K562 (cell line): ENCODE measurements at regions not wholly inside any gene's neighbourhood (a gene's known extent, or its start where the extent isn't known, plus 50 kb on each side); places are given as distances from the start of the nearest gene placed in this dataset.

Source experiments
- BCL6 ChIP-seq: fragments of 250-450 bp; sonication (Bioruptor Pico); IDR thresholded peaks from 2 replicates; pipeline ENCODE4 v1.4.0; 2020
- E4F1 ChIP-seq: fragments of 250-450 bp; sonication (Bioruptor Pico); IDR thresholded peaks from 2 replicates; pipeline ENCODE4 v1.5.0; 2021; ENCODE audit warnings: mild to moderate bottlenecking, borderline replicate concordance
- HDAC3 ChIP-seq: fragments of 450-650 bp; IDR thresholded peaks from 2 replicates; pipeline ENCODE4 v1.6.1; 2018; ENCODE audit warnings: borderline replicate concordance, mild to moderate bottlenecking, moderate library complexity; ENCODE audit not compliant: partially characterized antibody
- ILF3 ChIP-seq: fragments of 450-650 bp; IDR thresholded peaks from 2 replicates; pipeline ENCODE4 v1.6.1; 2018; ENCODE audit warnings: antibody characterized with exemption, mild to moderate bottlenecking, moderate library complexity, borderline replicate concordance
- IRF2 ChIP-seq: sonication (generic); formaldehyde crosslinking; IDR thresholded peaks from 2 replicates; pipeline ENCODE4 v1.8.1; 2022; ENCODE audit warnings: mild to moderate bottlenecking, missing genetic modification reagents
- MYC ChIP-seq, 2 experiments: fragments of 250-450 bp in 1 of 2; sonication (Bioruptor Pico) in 1 of 2; IDR thresholded peaks; 2 replicates each; pipeline versions ENCODE4 v1.5.1 to v1.6.1; 2012 to 2021; ENCODE audit warnings: low read depth in 2 of 2, borderline replicate concordance in 1 of 2, improper control_type of control experiment in 1 of 2, low read length in 1 of 2, mild to moderate bottlenecking in 1 of 2, moderate library complexity in 1 of 2
- NCOA2 ChIP-seq, 2 experiments: fragments of 450-650 bp; IDR thresholded peaks; 2 replicates each; pipeline ENCODE4 v1.6.1; 2018; ENCODE audit warnings: mild to moderate bottlenecking in 2 of 2, moderate library complexity in 1 of 2; ENCODE audit not compliant: partially characterized antibody in 2 of 2
- TAF1 ChIP-seq: IDR thresholded peaks from 2 replicates; pipeline ENCODE4 v1.6.1; 2011; ENCODE audit warnings: mild to moderate bottlenecking, low read length, moderate library complexity; ENCODE audit not compliant: insufficient read depth, control insufficient read depth, severe bottlenecking; ENCODE audit errors: extremely low read depth
- ZBTB2 ChIP-seq: fragments of 450-650 bp; IDR thresholded peaks from 2 replicates; pipeline ENCODE4 v1.6.1; 2016; ENCODE audit warnings: antibody characterized with exemption
- ZNF263 ChIP-seq: sonication (generic); formaldehyde crosslinking; IDR thresholded peaks from 2 replicates; pipeline ENCODE4 v1.8.0; 2022; ENCODE audit warnings: mild to moderate bottlenecking, missing genetic modification reagents, borderline replicate concordance
- ZNF274 ChIP-seq: IDR thresholded peaks from 2 replicates; pipeline ENCODE4 v1.6.1; 2011; ENCODE audit warnings: low read depth, mild to moderate bottlenecking, low read length, moderate library complexity, borderline replicate concordance
- ZNF518B ChIP-seq: fragments of 250-450 bp; sonication (Bioruptor Pico); IDR thresholded peaks from 2 replicates; pipeline ENCODE4 v1.5.0; 2021; ENCODE audit warnings: mild to moderate bottlenecking, moderate library complexity
- ZNF551 ChIP-seq: fragments of 250-450 bp; sonication (Bioruptor Pico); IDR thresholded peaks from 2 replicates; pipeline ENCODE4 v1.5.0; 2021; ENCODE audit warnings: mild to moderate bottlenecking, moderate library complexity
- ZNF561 ChIP-seq: fragments of 450-650 bp; formaldehyde crosslinking; conservative IDR thresholded peaks from 2 replicates; pipeline ENCODE4 v1.4.0; 2020; ENCODE audit warnings: mild to moderate bottlenecking, moderate library complexity
- ZNF717 ChIP-seq: fragments of 250-450 bp; sonication (Bioruptor Pico); IDR thresholded peaks from 2 replicates; pipeline ENCODE4 v1.5.0; 2021
- TF ChIP-seq, protein P1 (sequence below): fragments of 450-650 bp; formaldehyde crosslinking; IDR thresholded peaks from 2 replicates; pipeline ENCODE4 v1.4.0; 2020; ENCODE audit warnings: mild to moderate bottlenecking, moderate library complexity
- TF ChIP-seq, protein P2 (sequence below): sonication (generic); formaldehyde crosslinking; IDR thresholded peaks from 2 replicates; pipeline ENCODE4 v1.8.0; 2022; ENCODE audit warnings: mild to moderate bottlenecking, missing genetic modification reagents

- TF ChIP-seq HDAC3 (no peak), ZNF518B (CRISPR knock-in tag) (no peak), ILF3 (no peak), ZNF551 (CRISPR knock-in tag) (no peak), MYC (IDR thresholded peaks at IDR 0.05; ENCODE audit: low read depth, low read length) (peak; percentile 49; the same call in 1 of the 2 replicates), MYC (CRISPR knock-in tag; IDR thresholded peaks at IDR 0.05; ENCODE audit: borderline replicate concordance, low read depth) (no peak), E4F1 (CRISPR knock-in tag) (no peak), ZNF263 (CRISPR knock-in tag) (no peak), TAF1 (no peak), ZNF717 (no peak), ZNF561 (no peak), ZNF274 (no peak), IRF2 (no peak), ZBTB2 (no peak), BCL6 (no peak), NCOA2 (IDR thresholded peaks at IDR 0.05; ENCODE audit: partially characterized antibody in 2 of 2) (no peak)
- TF ChIP-seq, protein P1, sequence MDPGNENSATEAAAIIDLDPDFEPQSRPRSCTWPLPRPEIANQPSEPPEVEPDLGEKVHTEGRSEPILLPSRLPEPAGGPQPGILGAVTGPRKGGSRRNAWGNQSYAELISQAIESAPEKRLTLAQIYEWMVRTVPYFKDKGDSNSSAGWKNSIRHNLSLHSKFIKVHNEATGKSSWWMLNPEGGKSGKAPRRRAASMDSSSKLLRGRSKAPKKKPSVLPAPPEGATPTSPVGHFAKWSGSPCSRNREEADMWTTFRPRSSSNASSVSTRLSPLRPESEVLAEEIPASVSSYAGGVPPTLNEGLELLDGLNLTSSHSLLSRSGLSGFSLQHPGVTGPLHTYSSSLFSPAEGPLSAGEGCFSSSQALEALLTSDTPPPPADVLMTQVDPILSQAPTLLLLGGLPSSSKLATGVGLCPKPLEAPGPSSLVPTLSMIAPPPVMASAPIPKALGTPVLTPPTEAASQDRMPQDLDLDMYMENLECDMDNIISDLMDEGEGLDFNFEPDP (CRISPR knock-in tag), result no peak
- TF ChIP-seq, protein P2, sequence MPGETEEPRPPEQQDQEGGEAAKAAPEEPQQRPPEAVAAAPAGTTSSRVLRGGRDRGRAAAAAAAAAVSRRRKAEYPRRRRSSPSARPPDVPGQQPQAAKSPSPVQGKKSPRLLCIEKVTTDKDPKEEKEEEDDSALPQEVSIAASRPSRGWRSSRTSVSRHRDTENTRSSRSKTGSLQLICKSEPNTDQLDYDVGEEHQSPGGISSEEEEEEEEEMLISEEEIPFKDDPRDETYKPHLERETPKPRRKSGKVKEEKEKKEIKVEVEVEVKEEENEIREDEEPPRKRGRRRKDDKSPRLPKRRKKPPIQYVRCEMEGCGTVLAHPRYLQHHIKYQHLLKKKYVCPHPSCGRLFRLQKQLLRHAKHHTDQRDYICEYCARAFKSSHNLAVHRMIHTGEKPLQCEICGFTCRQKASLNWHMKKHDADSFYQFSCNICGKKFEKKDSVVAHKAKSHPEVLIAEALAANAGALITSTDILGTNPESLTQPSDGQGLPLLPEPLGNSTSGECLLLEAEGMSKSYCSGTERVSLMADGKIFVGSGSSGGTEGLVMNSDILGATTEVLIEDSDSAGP, result no peak
Measured at GRCh38 chr13:111518161-111518792, 197.8 kb downstream of the TEX29 start (continued).
